HCT116 (cell line): ENCODE measurements at regions not wholly inside any gene's neighbourhood (a gene's known extent, or its start where the extent isn't known, plus 50 kb on each side); places are given as distances from the start of the nearest gene placed in this dataset.

Experiments used
- ATAC-seq: fragments of 200-7000 bp; cut with Tn5 transposase; 2 replicates; pipeline ENCODE4 v1.9.1; 2020; ENCODE audit warnings: mild to moderate bottlenecking, moderate library complexity
- BruUV-seq: library from RNA; stranded (reverse); fragments of 400-500 nt; replicated peaks from 2 replicates; lab custom pipeline; 2021; lab: Mats Ljungman, UMichigan
- CTCF ChIA-PET: fragments of 300-600 bp; sonication (Branson Sonifier 250); formaldehyde crosslinking; loops from one replicate; lab custom pipeline; 2021; ENCODE audit warnings: antibody characterized with exemption; lab: Charles Lee
- POLR2A ChIA-PET: fragments of 300-600, 350-600 bp; sonication (Branson Sonifier 250); formaldehyde crosslinking; loops from one replicate; lab custom pipeline; 2021; ENCODE audit warnings: antibody characterized with exemption; lab: Charles Lee
- RAD21 ChIA-PET, 2 experiments: fragments of 300-600 bp; sonication (Branson Sonifier 250); formaldehyde crosslinking; loops; one replicate each; lab custom pipeline; 2023; ENCODE audit warnings: low total read pairs in 2 of 2; ENCODE audit not compliant: uncharacterized antibody in 2 of 2, unreplicated experiment in 2 of 2, low non-redundant PET in 1 of 2; lab: Charles Lee
- DNase-seq: peaks from one replicate; pipeline ENCODE4 v3.0.0-alpha.2; 2010; ENCODE audit warnings: low read depth, low spot score
- H2AFZ ChIP-seq: fragments of 200-600 bp; shearing (Covaris generic), sonication (generic); 2 replicates; pipeline ENCODE4 v1.6.1; 2017; ENCODE audit warnings: low read depth, mixed run types, mixed read lengths, antibody characterized with exemption, low read length; ENCODE audit not compliant: poor library complexity, severe bottlenecking
- H3K27ac ChIP-seq: 2 replicates; pipeline ENCODE4 v1.5.1; 2012; ENCODE audit warnings: low read depth, low read length
- H3K27me3 ChIP-seq: fragments of 200-600 bp; sonication (generic); 2 replicates; pipeline ENCODE4 v1.6.1; 2016; ENCODE audit warnings: mixed run types, low read length, mixed read lengths; ENCODE audit not compliant: insufficient read depth
- H3K36me3 ChIP-seq, 2 experiments: fragments of 200-500 bp in 1 of 2; fragments of 200-600 bp in 1 of 2; sonication (Bioruptor generic) in 1 of 2; sonication (generic) in 1 of 2; 2 replicates each; pipeline versions ENCODE4 v1.5.1 to v1.6.1; 2014 to 2016; ENCODE audit warnings: low read length in 2 of 2, inconsistent platforms in 1 of 2, mixed read lengths in 1 of 2, mixed run types in 1 of 2; ENCODE audit not compliant: insufficient read depth in 2 of 2, control insufficient read depth in 1 of 2
- H3K4me1 ChIP-seq, 2 experiments: fragments of 200-600 bp in 1 of 2; sonication (generic) in 1 of 2; 2 replicates each; pipeline versions ENCODE4 v1.5.1 to v1.6.1; 2012 to 2017; ENCODE audit warnings: low read length in 2 of 2, inconsistent platforms in 1 of 2, mild to moderate bottlenecking in 1 of 2, mixed read lengths in 1 of 2, mixed run types in 1 of 2, moderate library complexity in 1 of 2; ENCODE audit not compliant: insufficient read depth in 2 of 2, control insufficient read depth in 1 of 2
- H3K4me2 ChIP-seq: fragments of 200-600 bp; sonication (generic); 2 replicates; pipeline ENCODE4 v1.6.1; 2017; ENCODE audit warnings: mixed run types, low read length, mixed read lengths
- H3K4me3 ChIP-seq, 2 experiments: fragments of 200-600 bp in 1 of 2; sonication (generic) in 1 of 2; replicated peaks in 1 of 2; 2 replicates each; pipeline ENCODE4 v1.5.1; 2011 to 2016; ENCODE audit warnings: low read length in 2 of 2, control low read depth in 1 of 2, low read depth in 1 of 2, mild to moderate bottlenecking in 1 of 2, mixed read lengths in 1 of 2, mixed run types in 1 of 2
- H3K79me2 ChIP-seq: fragments of 200-600 bp; sonication (generic); 2 replicates; pipeline ENCODE4 v1.6.1; 2017; ENCODE audit warnings: mild to moderate bottlenecking, mixed run types, low read length, moderate library complexity, mixed read lengths; ENCODE audit not compliant: insufficient read depth
- H3K9ac ChIP-seq: fragments of 200-600 bp; sonication (generic); 2 replicates; pipeline ENCODE4 v1.6.1; 2016; ENCODE audit warnings: low read length, mixed read lengths
- H3K9me2 ChIP-seq: fragments of 200-600 bp; sonication (generic), shearing (Covaris generic); 2 replicates; pipeline ENCODE4 v1.6.1; 2017; ENCODE audit warnings: mixed run types, mild to moderate bottlenecking, moderate library complexity; ENCODE audit not compliant: insufficient read depth
- H3K9me3 ChIP-seq, 2 experiments: fragments of 200-500 bp in 1 of 2; fragments of 200-600 bp in 1 of 2; sonication (Bioruptor generic) in 1 of 2; sonication (generic) in 1 of 2; 2 replicates each; pipeline ENCODE4 v1.6.1; 2014 to 2017; ENCODE audit warnings: low read length in 2 of 2, mixed read lengths in 2 of 2, inconsistent platforms in 1 of 2, low read depth in 1 of 2, mild to moderate bottlenecking in 1 of 2, mixed run types in 1 of 2, moderate library complexity in 1 of 2; ENCODE audit not compliant: control insufficient read depth in 1 of 2, insufficient read depth in 1 of 2
- H4K20me1 ChIP-seq: fragments of 200-600 bp; sonication (generic), shearing (Covaris generic); 2 replicates; pipeline ENCODE4 v1.6.1; 2017; ENCODE audit warnings: mixed run types, mild to moderate bottlenecking, moderate library complexity; ENCODE audit not compliant: insufficient read depth
- EZH2phosphoT487 ChIP-seq: fragments of 200-600 bp; IDR thresholded peaks from 2 replicates; pipeline ENCODE4 v1.6.1; 2018; ENCODE audit warnings: antibody characterized with exemption, borderline replicate concordance
- POLR2A ChIP-seq: IDR thresholded peaks from 2 replicates; pipeline ENCODE4 v1.7.0; 2011; ENCODE audit warnings: borderline replicate concordance; ENCODE audit not compliant: insufficient read depth, insufficient read length; ENCODE audit errors: extremely low read depth
- REST ChIP-seq: IDR thresholded peaks from 2 replicates; pipeline ENCODE4 v1.6.1; 2012; ENCODE audit warnings: low read depth
- SRF ChIP-seq: IDR thresholded peaks from 2 replicates; pipeline ENCODE4 v1.6.1; 2012; ENCODE audit warnings: low read depth
- ZBTB33 ChIP-seq: IDR thresholded peaks from 2 replicates; pipeline ENCODE4 v1.6.1; 2011; ENCODE audit warnings: mild to moderate bottlenecking, low read length, moderate library complexity; ENCODE audit not compliant: insufficient replicate concordance; ENCODE audit errors: extremely low read depth
- intact Hi-C: fragments of 100-400 bp; cut with micrococcal nuclease; formaldehyde crosslinking; loops from 2 replicates; pipeline ENCODE4 v1.10.0; 2022

GRCh38 chr18:56510108-56510507 lies 128.3 kb downstream of the TXNL1 start:
- BruUV-seq, result no TSS peak
- ChIA-PET CTCF (no interaction called here), POLR2A (no interaction called here), RAD21 (no interaction called here)
- TF ChIP-seq SRF (no peak), REST (no peak), ZBTB33 (no peak), POLR2A (no peak), EZH2phosphoT487 (no peak)
- ATAC-seq, result no peak
- Histone ChIP-seq H3K27me3 (peaks cover 16% of the 10 kb centered on the region), H3K4me3 (no peak overlapping the region), H3K36me3 (no peaks in the 10 kb centered on the region), H3K9ac (no peak overlapping the region), H3K9me2 (no peaks in the 10 kb centered on the region), H3K27ac (no peak overlapping the region), H4K20me1 (no peaks in the 10 kb centered on the region), H3K9me3 (no peaks in the 10 kb centered on the region), H3K4me1 (no peaks in the 10 kb centered on the region), H3K4me2 (no peak overlapping the region), H2AFZ (no peak overlapping the region), H3K79me2 (no peaks in the 10 kb centered on the region)
- DNase-seq, result no peak
- intact Hi-C loops, result no loop called here
